ENCODE measurements at regions not wholly inside any gene's neighbourhood (a gene's known extent, or its start where the extent isn't known, plus 50 kb on each side); places are given as distances from the start of the nearest gene placed in this dataset.

- no peak for FAIRE-seq
- WGBS (ENCODE audit: insufficient coverage, low coverage, missing lambda C conversion rate): 0% methylated on average over 3 of the region's 3 CpGs
- TF ChIP-seq MAFK (IDR thresholded peaks at IDR 0.05; ENCODE audit: low read length) (peak; percentile 77), TOE1 (IDR thresholded peaks at IDR 0.05; ENCODE audit: borderline replicate concordance) (no peak), TOE1 (CRISPR knock-in tag; IDR thresholded peaks at IDR 0.05; ENCODE audit: borderline replicate concordance, low read depth) (no peak), EZH2 (IDR thresholded peaks at IDR 0.05; ENCODE audit: borderline replicate concordance, low read depth, low read length) (no peak), TARDBP (IDR thresholded peaks at IDR 0.05) (no peak), ATF7 (IDR thresholded peaks at IDR 0.05) (no peak), ARID2 (IDR thresholded peaks at IDR 0.05) (no peak), ZNF121 (CRISPR knock-in tag; conservative IDR thresholded peaks at IDR 0.05) (no peak), XRCC4 (IDR thresholded peaks at IDR 0.05; ENCODE audit: extremely low read depth, insufficient read depth, insufficient read length) (no peak)
- TF ChIP-seq, protein P1, sequence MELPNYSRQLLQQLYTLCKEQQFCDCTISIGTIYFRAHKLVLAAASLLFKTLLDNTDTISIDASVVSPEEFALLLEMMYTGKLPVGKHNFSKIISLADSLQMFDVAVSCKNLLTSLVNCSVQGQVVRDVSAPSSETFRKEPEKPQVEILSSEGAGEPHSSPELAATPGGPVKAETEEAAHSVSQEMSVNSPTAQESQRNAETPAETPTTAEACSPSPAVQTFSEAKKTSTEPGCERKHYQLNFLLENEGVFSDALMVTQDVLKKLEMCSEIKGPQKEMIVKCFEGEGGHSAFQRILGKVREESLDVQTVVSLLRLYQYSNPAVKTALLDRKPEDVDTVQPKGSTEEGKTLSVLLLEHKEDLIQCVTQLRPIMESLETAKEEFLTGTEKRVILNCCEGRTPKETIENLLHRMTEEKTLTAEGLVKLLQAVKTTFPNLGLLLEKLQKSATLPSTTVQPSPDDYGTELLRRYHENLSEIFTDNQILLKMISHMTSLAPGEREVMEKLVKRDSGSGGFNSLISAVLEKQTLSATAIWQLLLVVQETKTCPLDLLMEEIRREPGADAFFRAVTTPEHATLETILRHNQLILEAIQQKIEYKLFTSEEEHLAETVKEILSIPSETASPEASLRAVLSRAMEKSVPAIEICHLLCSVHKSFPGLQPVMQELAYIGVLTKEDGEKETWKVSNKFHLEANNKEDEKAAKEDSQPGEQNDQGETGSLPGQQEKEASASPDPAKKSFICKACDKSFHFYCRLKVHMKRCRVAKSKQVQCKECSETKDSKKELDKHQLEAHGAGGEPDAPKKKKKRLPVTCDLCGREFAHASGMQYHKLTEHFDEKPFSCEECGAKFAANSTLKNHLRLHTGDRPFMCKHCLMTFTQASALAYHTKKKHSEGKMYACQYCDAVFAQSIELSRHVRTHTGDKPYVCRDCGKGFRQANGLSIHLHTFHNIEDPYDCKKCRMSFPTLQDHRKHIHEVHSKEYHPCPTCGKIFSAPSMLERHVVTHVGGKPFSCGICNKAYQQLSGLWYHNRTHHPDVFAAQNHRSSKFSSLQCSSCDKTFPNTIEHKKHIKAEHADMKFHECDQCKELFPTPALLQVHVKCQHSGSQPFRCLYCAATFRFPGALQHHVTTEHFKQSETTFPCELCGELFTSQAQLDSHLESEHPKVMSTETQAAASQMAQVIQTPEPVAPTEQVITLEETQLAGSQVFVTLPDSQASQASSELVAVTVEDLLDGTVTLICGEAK (IDR thresholded peaks at IDR 0.05): no peak
- TF ChIP-seq, protein P1 (CRISPR knock-in tag; IDR thresholded peaks at IDR 0.05): no peak
- TF ChIP-seq, protein P2, sequence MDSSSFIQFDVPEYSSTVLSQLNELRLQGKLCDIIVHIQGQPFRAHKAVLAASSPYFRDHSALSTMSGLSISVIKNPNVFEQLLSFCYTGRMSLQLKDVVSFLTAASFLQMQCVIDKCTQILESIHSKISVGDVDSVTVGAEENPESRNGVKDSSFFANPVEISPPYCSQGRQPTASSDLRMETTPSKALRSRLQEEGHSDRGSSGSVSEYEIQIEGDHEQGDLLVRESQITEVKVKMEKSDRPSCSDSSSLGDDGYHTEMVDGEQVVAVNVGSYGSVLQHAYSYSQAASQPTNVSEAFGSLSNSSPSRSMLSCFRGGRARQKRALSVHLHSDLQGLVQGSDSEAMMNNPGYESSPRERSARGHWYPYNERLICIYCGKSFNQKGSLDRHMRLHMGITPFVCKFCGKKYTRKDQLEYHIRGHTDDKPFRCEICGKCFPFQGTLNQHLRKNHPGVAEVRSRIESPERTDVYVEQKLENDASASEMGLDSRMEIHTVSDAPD (CRISPR knock-in tag; IDR thresholded peaks at IDR 0.05): no peak
Measured at GRCh38 chr1:239174880-239175279, 211.5 kb upstream of the CHRM3 start.

More at GRCh38 chr1:239174880-239175279, 211.5 kb upstream of the CHRM3 start:
- H3K4me3 ChIP-seq: no peak overlapping the region
- ChIA-PET POLR2A (no interaction called here), CTCF (ENCODE audit: low intra/inter-chr PET ratio) (no interaction called here)
- no peaks in the 10 kb centered on the region for H3K27me3 ChIP-seq (ENCODE audit: control insufficient read depth in 2 of 2, insufficient read depth in 2 of 2, low read length in 2 of 2)
- peaks cover 2% of the 10 kb centered on the region; the same call in 1 of the 2 replicates for H3K9me3 ChIP-seq (replicated peaks; ENCODE audit: control insufficient read depth, insufficient read depth, low read depth, low read length)
- ATAC-seq (no peak), DNase-seq (ENCODE audit: extremely low read depth in 1 of 4, low spot score in 3 of 4) (no peak)
- intact Hi-C loops (cut with micrococcal nuclease) (no loop called here), in situ Hi-C loops (cut with MboI) (no loop called here)
- no peaks in the 10 kb centered on the region for H3K9me1 ChIP-seq (ENCODE audit: control insufficient read depth, insufficient read depth, low read length)
- no peak overlapping the region for H3K4me2 ChIP-seq (ENCODE audit: insufficient read depth, low read length)
- H3K4me1 ChIP-seq (replicated peaks in 1 of 2; ENCODE audit: control insufficient read depth in 2 of 2, insufficient read depth in 2 of 2, low read length in 2 of 2): no peaks in the 10 kb centered on the region
- H4K20me1 ChIP-seq (replicated peaks; ENCODE audit: control insufficient read depth, insufficient read depth, low read length): no peaks in the 10 kb centered on the region
- H2AFZ ChIP-seq (ENCODE audit: low read depth, low read length): no peak overlapping the region
- no peaks in the 10 kb centered on the region for H3K36me3 ChIP-seq (ENCODE audit: control insufficient read depth, insufficient read depth, low read length)
- no peaks in the 10 kb centered on the region for H3K79me2 ChIP-seq (ENCODE audit: control insufficient read depth, insufficient read depth, low read length)
- BruUV-seq (replicated peaks): no TSS peak
- no peak overlapping the region for H3K9ac ChIP-seq (ENCODE audit: insufficient read depth in 1 of 2, low read depth in 2 of 2, low read length in 2 of 2)
- no peak overlapping the region for H3K27ac ChIP-seq (ENCODE audit: extremely low read depth, low read depth, low read length)

Data from K562 (cell line).